HG03354 (cell line): ENCODE measurements at regions not wholly inside any gene's neighbourhood (a gene's known extent, or its start where the extent isn't known, plus 50 kb on each side); places are given as distances from the start of the nearest gene placed in this dataset.
"Not testable (repeated sequence)": the region's sequence is repeated elsewhere in the genome, so short reads cannot be mapped to it uniquely, and the experiment has no call there.

ENCODE experiments used
- ATAC-seq: cut with Tn5 transposase; IDR thresholded peaks from one replicate; pipeline ENCODE4 v1.9.1; 2021; ENCODE audit warnings: mild to moderate bottlenecking; ENCODE audit not compliant: unreplicated experiment, poor library complexity, severe bottlenecking

DNA sequence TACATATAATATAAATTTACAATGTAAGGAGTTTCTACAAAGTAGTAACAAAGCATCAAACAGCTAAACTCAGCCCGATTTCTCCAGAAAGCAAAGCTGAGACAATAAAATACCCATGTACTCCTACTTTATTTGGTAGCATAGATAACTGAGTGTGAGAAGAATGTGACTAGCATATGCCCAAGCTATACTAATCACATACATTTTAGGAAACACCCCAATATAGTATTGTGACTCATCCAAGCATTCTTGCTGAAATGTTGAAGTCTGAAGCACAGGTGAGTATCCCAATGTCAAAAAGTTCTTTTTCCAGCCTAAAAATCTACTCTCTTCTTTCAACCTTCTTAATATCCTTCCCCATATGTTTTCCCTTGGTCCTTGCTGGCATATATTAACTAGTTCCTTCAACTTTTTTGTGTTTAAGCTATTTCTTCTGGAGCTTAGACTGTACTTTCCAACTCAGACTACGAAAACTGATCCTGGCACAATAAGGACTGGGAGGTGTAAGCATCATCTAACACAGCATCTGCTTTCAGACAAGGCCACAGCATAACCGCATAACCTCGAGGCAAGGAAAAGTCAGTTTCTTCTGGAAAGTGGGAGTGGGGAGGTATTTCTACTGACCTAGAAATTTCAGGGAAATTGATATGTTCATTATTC, 163.0 kb upstream of the RNPC3 start:
- no peak for ATAC-seq

DNA sequence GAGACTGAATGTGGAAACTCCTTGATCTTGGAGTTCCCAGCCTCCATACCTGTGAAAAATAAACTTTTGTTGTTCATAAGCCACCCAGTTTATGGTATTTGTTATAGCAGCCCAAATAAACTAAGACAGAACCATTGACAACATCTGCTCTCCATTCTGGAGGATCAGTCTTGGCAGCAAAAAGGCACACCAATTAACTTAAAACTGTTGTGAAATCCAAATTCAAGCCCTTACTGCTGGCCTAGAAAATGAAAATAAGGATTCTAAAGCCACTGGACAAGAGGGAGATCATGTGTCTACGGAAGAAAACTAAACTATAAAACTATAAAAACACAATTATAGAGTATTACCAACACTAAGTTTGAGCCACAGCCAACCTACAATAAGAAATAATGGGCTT, 172.1 kb upstream of the RNPC3 start:
- ATAC-seq = no peak

DNA sequence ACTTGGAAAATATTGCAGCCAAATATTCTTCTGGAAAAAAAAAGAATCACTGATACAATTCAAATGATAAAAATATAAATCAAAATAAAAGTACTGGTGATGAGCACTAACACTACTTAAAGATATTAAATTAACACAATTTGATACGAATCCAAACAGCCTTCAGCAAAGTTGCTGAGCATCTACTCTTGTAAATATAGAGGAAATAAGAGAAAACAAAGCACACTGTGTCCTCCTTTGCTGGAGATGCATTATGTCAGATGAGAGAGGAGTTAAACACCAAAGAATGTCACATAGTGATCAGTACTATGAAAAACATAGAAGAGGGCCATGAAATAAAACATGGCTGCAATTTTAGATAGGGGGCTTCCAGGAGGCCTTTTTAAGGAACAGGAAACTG, 177.4 kb upstream of the RNPC3 start:
- ATAC-seq = no peak

DNA sequence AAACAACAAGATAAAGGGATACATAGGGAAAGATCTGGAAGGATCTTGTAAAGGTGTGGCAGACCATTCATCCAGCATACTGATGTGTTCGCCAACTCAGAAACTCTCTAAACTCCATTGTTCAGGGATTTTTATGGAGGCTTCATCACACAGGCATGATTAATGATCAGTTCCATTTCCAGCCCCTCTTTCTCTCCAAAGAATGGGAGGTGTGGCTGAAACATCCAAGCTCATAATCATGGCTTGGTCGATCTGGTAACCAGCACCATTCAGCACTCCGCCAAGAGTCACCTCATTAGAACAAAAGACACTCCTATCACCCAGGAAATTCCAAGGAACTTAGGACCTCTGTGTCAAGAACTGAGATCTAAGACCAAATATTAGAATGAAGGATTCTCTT, 180.6 kb upstream of the RNPC3 start:
- no peak for ATAC-seq

DNA sequence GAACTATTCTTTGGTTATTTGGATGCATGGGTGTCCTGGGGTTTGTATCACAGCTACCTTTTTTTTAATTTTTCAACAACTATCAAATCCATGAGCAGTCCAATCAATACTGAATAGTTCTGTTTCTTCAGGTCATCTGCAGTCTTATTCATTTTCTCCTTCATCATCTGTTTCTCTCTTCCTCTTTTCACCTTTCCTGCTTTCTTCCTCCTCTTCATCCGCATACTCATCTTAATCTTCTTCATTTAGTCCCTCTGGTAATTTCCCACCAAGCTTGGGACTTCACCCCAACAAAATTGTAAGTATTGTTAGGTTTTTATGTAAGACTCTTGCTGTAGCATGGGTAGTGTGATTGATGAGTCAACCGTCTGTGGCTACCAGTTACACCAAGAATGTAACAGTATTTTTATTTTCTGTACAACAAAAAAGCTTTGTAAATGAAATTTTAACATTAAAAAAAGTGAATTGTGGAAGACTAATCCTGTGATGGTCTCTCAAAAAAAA, 184.1 kb upstream of the RNPC3 start:
- no peak for ATAC-seq

DNA sequence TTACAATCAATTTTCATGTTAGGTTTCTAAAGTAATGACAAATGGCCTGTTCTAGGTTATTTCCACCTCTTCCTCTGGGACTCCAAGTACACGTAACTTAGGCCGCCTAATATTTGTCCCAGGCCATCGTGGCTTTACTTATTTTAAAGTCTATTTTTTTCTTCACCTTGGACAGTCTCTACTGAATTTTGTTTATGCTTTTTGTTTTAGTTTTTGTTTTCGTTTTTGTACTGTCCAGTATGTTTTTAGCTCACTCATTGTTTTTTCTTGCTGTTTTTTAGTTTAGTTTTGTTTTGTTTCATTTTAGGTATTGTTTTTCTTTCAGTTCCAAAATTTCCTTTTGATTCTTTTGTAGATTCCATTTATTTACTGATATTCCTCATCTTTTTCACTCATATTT, 187.7 kb upstream of the RNPC3 start:
- ATAC-seq = no peak

DNA sequence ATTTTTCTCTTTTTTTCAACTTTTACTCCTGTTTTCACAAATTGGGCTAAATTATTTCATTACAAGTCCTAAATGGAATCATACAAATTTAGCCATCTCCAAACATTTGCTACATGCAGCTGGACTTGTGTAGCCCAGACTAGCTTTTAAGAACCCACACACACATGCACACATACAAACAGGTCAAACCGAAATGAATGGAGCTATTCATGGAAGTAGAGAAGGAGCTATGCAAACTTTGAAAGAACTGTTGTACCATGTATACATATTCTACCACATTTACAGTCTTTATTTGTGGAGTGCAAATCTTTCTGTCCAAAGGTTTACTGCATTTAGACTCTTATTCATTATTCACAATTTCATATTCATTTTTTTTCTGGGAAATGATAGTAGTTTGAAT, 189.1 kb upstream of the RNPC3 start:
- no peak for ATAC-seq

DNA sequence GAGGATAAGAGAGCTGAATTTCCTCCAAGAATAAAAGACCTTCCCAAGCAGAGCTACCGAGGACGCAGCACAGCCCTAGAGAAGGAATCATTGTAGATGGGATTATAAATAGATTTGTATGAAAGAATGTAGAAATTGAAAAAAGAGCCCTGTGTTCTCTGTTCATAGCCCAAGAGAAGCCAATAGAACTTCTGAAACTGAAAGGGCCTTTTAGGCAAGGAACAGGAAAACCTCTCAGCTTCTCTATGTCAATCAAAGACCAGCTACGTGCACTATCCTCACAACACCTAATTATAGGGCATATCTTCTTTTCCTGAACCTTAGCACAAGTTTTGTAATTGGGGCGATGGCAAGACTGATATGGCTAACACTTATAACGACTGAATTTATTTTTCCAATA, 192.4 kb upstream of the RNPC3 start:
- ATAC-seq = peak; percentile 63

DNA sequence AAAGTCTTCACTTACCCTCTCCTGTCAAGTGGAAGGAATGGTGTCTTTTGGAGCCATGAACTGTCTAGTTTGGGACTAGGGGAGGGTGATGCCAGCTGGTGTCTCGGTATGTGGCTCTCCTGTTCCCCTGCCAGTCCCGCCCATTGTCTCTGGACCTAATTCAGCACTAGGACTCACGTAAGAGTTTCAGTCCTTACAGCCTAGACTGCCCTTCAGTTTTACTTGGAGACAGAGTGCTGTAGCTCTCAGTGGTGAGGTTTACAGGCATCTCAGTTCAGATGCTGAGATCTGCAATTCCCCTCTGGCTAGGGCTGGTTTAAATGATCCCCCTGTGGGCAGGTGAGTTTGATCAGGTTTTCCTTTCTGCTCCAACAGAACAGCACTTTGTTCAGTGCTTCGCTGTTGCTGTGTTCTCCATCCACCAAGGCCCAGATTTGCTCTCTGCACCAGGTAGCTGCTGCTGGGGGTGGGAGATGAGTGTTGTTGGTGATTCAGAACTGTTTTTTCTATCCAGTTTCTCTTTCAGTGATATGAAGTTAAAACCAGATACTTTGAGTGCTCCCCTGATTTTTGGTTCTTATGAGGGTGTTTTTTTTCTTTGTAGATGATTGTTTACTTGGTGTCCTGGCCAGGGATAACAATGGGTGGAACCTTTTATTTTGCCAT, 198.3 kb upstream of the RNPC3 start:
- ATAC-seq = no peak

DNA sequence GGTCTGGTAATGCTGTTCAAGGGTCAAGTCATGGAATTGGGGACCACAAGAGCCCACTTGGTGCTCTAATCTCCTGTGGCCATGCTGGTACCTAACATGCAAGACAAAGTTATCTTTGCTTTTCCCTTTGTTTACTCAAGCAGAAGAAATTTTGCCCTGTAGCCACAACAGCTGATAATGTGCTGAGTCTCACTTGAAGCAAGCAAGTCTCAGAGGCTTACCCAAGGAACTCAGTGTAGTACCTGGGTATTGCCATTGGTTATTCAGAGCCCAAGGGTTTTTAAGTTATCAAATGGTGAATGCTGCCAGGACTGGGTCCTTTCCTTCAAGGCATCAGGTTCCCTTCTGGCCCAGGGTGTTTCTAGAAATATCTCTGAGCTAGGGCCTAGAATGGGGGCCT, 198.9 kb upstream of the RNPC3 start:
- no peak for ATAC-seq

DNA sequence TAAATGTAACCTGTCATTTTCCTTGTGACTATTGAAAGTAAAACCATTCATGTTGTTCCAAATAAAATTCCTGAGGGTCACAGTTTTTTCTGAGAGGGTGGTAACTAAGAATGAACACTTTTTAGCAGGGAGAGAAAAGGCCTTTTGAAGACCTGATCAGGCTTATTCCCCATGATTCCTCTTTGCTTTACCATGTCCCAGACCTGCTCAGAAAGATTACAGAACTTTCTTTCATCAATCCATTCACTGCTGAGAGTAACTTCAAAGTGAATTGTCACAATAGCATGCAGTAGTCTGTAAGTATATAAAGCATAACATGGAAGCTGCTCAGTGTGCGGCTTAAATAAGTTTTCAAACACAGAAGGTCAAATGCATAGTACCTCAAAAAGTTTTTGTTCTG, 201.5 kb upstream of the COL11A1 start:
- ATAC-seq = no peak

DNA sequence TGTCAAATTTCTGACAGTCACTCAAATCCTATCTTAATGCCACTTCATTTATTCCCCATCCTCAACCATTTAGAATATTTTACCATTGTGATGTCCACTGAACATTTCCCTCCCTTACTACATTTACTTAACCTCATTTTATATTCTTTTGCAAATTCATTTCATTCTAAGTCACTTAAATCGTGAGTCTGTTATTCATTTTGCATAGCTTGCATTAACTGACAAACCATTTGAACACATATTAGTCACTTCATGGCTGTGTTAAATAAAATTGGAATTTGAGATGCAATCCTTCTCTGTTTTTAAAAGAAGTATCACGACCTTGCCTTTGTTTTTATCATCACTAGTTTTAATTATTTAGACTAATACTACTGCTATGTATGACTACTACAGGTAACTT, 199.4 kb upstream of the COL11A1 start:
- no peak for ATAC-seq

DNA sequence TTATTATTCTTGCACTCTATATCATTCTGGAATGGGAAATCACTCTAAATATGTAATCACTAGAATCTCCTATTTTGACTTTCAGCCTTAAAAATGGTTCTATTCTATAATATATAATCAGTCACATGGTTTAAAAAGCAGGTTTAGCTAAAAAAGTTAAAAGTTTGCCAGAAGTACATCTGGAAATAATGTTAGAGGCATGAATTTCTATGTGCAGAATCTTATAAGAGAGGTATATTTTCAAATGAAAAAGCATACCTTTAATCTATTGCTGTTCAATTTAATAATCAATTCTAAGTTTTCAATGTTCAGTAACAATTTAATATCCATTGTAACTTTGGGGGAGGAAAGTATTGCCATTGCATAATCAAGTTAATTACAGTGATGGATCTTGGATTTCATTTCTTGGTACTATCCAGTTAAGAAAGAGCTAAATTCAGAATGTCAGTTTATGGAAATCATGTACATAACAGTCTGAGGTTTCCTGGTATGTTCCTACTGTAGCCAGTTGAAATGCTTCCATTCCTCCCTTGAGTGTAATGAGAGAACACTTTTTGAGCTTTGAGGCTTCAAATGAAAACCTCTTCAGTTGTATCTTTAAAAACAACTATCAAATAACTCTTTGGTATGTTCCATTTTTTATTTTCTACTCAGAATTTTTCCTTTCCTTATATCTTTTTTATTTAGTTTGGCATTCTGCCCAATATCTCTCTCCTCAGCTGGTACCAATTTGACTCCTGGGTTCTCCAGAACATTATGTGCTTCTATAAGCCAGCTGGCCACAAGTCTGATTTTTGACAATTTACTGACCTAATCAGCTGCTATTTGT, 175.7 kb upstream of the COL11A1 start:
- ATAC-seq = no peak

DNA sequence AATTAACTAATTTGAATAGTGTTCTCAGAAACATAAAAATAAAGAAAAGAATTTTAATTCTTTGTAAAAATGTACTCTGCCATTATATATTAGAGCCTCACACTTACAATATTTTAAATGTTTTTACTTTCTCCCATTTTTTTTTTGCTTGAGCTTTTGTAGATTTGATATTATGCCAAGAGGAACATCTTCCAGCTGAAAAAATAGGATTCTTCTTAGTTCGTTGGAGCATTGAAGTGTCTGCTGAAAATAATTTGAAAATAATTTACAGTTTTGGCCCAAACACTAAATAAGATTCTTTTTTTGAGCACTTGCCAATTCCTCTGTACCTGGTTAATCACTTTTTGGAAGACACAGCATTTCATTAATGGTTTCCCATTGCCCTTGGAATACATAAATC, 175.0 kb upstream of the COL11A1 start:
- ATAC-seq = no peak

DNA sequence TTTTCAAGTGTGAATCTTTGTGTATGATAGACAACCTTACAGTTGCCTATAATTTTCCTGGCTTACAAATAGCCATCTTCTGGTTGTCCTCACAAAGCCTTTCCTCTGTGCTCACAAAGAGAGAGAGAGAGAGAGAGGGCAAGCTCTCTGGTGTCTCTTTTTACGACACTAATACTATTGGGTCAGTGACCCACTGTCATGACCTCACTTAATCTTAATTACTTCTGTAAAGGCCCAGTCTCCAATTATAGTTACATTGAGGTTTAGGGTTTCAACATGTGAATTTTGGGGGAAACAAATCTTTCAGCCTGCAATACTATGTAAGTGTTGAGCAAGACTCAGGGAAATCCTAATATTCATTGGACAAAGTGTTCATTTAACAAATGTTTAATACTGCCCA, 167.4 kb upstream of the COL11A1 start:
- no peak for ATAC-seq

DNA sequence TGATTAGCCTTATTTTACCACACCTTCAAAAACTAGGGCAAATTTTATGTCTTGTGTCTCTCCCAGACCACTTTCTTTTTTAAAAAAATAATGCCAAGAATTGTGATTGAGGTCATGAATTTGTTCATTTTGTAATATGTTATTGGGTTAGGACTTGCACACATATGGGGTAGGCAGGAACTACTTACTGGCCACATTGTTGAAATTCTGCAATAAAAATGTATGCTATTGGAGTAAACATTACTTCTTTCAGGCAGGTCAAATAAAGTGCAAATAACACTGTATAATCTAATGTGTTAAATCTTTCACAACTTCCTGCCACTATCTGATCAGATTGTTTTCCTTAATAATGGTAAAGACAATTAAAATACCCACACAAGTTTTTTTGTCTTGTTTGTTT, 166.6 kb upstream of the COL11A1 start:
- ATAC-seq = no peak

DNA sequence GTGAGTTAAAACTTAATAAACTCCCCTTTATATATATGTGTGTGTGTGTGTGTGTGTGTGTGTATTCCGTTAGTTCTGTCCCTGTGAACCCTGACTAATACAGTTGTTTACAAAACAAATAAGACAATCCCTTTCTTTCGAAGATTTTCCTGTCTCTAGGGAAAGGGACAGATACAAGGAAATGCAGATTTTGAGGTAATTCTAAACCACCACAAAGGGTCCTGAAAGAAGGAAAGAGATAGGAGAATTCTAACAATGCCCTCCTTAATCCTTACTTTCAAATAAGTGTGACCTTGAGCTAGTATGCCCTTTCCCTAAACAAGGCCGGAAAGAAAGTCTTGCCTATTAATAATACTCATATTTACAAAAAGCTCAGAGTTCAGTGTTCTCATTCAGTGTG, 164.8 kb upstream of the COL11A1 start:
- no peak for ATAC-seq

DNA sequence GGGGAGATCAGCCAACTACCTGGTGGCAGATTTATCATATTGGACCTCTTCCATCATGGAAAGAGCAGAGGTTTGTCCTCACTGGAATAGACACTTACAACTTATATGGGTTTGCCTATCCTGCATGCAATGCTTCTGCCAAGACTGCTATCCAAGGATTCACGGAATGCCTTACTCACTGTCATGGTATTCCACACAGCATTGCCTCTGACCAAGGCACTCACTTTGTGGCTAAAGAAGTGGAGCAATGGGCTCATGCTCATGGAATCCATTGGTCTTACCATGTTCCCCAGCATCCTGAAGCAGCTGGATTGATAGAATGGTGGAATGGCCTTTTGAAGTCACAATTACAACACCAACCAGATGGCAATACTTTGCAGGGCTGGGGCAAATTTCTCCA, 163.1 kb upstream of the COL11A1 start:
- not testable (repeated sequence) for ATAC-seq

DNA sequence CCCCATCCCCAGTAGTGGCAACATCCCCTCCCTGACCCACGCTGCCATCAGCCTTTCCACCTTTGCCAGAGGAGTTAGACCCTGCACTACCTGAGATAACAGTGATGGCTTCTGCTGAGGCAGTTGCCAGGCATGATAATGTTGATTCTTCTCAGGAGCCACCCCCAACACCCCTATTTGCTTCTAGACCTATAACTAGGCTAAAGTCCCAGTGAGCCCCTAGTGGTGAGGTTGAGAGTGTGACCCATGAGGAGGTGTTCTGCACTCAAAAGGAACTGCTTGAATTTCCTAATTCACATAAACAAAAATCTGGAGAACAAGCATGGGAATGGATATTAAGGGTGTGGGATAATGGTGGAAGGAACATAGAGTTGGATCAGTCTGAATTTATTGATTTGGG, 159.6 kb upstream of the COL11A1 start:
- ATAC-seq = no peak

DNA sequence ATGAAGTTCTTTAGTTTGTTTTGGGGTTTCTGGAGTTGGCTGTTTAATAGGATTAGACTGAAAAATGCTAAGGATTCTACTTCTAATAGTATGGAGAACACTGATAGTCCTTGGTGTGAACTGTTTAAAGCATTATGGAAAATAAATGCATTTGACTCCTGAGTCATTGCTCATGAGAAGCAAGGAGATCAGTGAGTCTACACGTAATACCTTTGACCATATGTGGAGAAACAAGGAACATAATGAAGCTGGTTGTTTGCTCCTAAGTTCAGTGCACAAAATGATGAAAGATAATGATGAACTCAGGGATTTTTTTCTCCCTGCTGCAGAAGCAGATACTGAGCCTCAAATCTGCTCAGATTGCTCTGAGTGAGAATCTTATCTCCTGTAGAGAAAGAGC, 158.9 kb upstream of the COL11A1 start:
- no peak for ATAC-seq

DNA sequence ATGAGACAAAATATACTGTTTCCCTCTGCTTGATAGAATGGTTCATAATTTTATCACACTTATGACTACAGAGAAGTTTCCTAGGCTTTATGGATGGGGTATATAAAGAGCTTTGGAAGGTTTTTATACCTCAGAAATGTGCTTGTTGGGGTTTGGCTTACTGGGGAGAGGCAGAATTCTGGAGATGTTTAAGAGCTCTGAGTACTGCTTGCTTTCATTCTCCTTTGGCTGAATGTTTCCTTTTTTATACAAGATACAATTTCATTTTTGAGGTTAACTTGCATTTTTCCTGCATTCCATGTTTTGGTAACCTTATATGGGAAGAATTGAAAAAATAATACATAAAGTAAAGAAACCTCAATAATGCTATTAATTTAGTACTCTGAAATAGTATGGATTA, 157.7 kb upstream of the COL11A1 start:
- no peak for ATAC-seq
